Stimulated activated CD8-positive, alpha-beta memory T cell treated with anti-CD3 and anti-CD28 coated beads, Interleukin-4, amount 100 ng/mL, for 48 hours (primary cell): ENCODE measurements at regions not wholly inside any gene's neighbourhood (a gene's known extent, or its start where the extent isn't known, plus 50 kb on each side); places are given as distances from the start of the nearest gene placed in this dataset.
A peak's percentile ranks its signal among the peaks of the same experiment; 100 is the strongest.

Source experiments
- DNase-seq: peaks from one replicate; pipeline ENCODE4 v3.0.0-alpha.2; 2020

GRCh38 chr22:49295851-49296560 is 531.7 kb downstream of the BRD1 start:
- peak; percentile 15 for DNase-seq

- peak; percentile 2 for DNase-seq
Measured at GRCh38 chr22:49295465-49295743, 532.3 kb downstream of the BRD1 start.

DNA sequence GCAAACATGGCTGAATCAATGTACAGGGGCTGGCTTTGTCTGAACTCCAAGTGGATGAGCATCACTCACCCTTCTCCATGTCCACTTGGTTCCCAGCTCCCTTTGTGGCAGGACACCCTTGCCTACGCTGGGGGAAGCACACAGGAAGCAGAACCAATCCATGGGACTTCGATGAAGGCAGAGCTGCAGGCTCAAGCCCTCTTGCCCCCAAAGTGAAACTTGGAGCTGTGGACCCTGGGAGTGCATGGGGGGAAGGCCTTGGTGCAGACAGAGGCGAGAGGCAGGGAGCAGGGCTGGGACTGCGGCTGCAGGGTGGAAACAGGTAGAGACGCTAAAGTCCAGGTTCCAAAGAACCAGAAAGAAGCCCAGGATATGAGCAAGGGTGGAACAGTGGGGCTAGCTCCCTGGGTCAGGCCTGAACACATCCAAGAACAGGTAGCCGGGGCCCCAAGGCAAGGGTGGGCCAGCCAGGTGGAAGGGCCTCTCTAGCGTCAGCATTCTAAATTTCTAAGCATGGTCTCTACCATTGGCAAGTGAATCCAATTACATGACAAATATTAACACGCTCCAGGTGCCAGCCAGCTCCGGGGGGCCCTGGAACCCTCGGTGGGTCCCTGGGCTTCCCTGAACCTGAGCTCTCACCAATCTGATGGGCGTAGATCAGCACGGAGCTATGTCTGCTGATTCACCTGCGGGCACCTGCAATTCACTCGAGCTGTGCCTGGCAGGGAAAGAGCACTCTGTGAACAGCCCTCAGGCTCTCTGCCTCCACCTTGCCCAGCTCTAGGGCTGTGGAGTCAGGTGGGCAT is 532.8 kb downstream of the BRD1 start:
- peak; percentile 6 for DNase-seq

- DNase-seq = no peak
Measured at GRCh38 chr22:49292909-49293308, 534.8 kb downstream of the BRD1 start.

GRCh38 chr22:49291781-49292180 is 535.9 kb downstream of the BRD1 start:
- DNase-seq = no peak

DNA sequence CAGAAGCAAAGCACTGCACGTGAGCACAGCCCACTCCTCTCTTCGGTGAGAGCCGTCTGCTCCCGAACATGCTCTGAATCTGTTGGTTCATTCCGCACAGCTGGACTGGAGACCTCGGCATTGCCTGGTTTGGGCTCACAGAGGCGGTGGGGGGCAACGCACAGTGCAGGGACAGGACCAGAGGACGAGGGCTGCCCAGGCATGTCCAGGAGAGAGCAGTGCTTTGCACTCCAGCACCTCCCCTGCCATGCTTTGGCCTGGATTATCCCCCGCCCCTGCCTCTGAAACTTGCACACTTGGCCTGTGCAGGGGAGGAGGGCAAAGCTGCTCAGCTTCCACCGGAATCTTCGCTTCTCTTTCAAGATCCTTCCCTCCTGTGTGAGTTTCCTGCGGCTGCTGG is 536.5 kb downstream of the BRD1 start:
- DNase-seq = no peak

- no peak for DNase-seq
Measured at GRCh38 chr22:49290711-49291110, 537.0 kb downstream of the BRD1 start.

DNA sequence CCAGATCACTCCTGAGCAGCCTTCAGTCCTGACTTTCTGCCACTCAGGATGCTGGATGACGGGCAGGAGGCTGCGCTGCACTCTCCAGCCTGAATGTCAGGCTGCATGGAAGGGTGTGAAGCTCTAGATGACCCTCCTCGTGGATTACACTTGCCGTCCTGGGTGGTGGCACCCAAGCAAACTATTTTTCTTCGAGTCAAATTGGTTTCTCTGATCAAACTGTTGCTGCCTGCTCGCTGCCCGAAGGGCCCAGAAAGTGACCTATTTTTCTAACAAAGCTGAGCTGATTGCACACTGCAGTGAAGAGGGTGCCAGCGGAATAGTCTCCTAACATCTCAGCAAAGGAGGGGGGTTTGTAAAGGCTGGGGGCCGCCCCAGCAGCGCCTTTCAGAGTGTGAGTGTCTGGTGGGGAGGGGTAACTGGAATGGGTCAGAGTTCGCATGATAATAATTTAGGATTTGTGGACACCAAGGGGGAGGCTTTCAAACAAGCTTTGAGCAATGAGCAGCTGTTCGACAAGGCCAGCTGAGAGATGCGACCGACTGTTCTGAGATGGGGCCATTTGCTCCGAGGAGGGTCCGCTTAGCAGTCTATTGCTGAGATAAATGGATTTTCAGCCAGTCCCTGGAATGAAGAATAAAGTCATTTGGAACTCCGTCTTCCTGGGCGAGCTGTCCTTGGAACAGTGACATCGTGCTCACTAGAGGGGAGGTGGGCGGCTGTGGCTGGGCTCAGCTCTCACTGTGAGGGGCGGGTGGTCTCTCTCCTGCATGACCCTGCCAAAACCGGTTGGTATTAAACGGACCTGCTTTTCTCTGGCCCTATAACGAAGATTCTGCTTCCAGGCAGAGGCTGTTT is 537.6 kb downstream of the BRD1 start:
- no peak for DNase-seq

GRCh38 chr22:49286181-49286760 is 541.4 kb downstream of the BRD1 start:
- DNase-seq = no peak

- no peak for DNase-seq
Measured at GRCh38 chr22:49284931-49285330, 542.7 kb downstream of the BRD1 start.

GRCh38 chr22:49284056-49284784 is 543.5 kb downstream of the BRD1 start:
- no peak for DNase-seq

DNA sequence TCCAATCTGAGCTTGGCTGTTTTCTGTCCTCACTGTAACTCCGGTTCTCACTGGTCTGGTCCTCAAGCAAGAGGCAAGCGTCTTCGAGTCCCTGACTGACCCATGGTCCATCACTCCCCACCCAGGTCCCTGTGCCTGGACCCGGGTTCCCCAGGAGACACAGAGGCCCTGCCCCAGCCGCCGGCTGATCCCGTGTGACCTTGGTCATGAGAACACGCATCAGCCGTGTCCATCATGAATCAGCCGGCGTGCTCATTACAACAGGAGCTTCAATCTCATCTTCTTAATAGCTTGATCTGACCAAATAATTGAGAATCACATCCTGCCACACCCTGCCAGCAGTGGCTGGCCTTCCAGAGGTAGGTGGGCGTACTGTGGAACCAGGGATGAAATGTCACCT is 545.1 kb downstream of the BRD1 start:
- no peak for DNase-seq

GRCh38 chr22:49281467-49282340 is 546.0 kb downstream of the BRD1 start:
- DNase-seq = no peak

DNA sequence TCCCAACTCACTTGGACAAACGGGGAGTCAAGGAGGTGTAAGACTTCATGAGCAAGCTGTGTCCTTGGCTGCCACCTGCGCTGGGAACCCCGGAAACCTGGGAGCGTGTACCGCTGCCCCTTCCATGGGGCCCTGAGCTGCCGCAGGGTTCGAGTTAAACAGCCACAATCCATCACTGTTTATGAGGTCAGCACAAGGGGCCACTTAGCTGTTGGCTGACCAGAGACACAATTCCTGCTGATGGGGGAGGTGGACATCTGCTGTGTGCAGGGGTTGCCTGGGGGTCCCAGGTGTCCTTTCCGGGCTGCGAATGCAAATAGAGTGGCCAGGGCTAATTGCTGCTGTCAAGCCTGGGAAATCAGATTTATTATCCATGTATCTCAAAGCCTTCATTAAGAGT is 549.3 kb downstream of the BRD1 start:
- no peak for DNase-seq

- DNase-seq = no peak
Measured at GRCh38 chr22:49276567-49276966, 551.1 kb downstream of the BRD1 start.

- DNase-seq = no peak
Measured at GRCh38 chr22:49274754-49275380, 552.8 kb downstream of the BRD1 start.

DNA sequence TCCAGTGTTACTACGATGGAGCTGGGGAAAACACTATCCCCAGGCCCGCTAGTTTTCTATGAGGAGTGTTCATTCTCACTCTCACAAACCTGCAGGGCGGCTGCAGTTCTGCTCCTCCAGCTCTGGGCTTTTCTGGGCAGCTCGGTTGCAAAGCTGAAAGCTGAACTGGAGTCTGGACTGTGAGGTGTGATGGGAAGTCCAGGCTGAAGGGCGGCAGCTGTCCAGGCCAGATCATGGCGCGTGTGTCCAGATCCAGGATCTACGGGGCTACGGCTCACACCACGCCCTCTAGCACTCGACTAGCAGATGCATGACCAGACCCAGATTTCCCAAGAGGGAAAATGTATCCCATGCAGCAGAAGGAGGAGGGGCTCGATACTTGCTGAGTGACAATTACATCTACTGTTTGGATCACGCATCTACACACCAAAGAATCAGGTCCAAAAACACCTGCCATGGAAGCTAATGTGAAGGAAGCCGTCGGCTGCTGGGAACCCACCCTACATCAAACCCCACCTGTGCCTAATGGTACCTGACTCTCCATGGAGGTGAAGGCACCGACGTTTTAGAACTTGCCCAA is 555.0 kb downstream of the BRD1 start:
- DNase-seq = no peak

GRCh38 chr22:49271831-49272230 is 555.8 kb downstream of the BRD1 start:
- no peak for DNase-seq

DNA sequence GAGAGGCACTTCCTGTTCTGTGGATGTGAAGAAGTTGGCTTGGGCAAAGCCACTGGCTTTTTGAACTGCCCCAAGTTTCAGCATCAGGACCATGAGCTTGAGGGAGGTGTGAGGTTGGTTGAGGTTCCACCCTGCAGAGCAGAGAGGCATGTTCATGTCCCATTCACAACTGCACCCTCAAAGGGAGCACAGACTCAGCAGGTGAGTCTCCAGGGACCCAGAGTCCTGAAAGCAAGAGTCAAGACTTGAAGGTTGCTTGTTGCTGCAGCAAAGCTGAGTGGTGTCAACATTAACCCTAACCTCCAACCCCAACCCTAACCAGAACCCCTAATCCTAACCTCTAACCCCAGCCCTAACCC is 556.3 kb downstream of the BRD1 start:
- DNase-seq = no peak

DNA sequence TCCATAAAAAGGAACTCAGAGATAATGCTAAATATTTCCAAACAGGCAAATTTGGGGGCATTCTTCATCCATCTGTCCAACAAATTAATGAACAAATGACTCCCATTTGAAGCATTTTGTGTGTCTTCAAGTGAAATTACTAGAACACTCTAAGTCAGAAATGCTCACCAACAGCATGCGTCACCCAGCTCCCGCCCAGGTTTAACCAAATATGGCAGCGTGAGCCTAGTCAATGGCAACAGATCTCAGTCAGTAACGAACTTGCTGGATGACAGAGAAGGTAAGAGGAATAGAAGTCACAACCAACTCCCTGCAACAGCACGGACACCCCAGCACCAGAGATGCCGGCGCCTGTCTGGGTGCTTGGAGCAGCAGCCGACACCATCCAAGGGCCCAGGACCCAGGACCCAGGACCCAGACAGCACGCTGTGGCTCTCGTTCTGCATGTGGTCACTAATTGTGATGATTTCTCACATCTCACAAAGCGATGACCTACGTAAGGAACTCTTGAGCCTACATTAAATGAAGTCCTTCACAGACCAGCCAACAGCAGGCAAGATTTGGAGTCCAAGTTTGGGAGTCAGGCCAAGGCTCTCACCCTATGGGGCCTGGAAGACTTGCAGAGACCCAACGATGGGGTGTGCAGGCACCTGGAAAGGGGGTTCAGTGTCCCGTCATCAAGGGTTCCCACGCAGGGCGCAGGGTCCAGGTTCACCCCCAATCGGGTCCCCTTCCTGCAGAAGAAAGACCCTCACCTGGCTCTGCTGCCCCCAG is 556.9 kb downstream of the BRD1 start:
- DNase-seq = no peak
